Psoas muscle (tissue), 7 donors: ENCODE measurements at regions not wholly inside any gene's neighbourhood (a gene's known extent, or its start where the extent isn't known, plus 50 kb on each side); places are given as distances from the start of the nearest gene placed in this dataset.

Source experiments
- ATAC-seq, 4 donors: fragments of 200-7000 bp; cut with Tn5 transposase; one replicate each; pipeline ENCODE4 v1.9.1; 2020; ENCODE audit warnings: moderate library complexity in 3 of 4, mild to moderate bottlenecking in 2 of 4
- DNase-seq, 2 donors: peaks; one replicate each; pipeline ENCODE4 v3.0.0-alpha.2; 2020
- H3K27ac ChIP-seq: fragments of 200-600 bp; one replicate; pipeline ENCODE4 v1.8.0; 2022
- H3K27me3 ChIP-seq, 3 donors: fragments of 200-600 bp in 1 of 3; one replicate each; pipeline versions ENCODE4 v1.6.1 to v1.8.0; 2013 to 2022; ENCODE audit warnings: low read length in 2 of 3, mild to moderate bottlenecking in 2 of 3, moderate library complexity in 1 of 3; ENCODE audit not compliant: insufficient read depth in 3 of 3
- H3K36me3 ChIP-seq, 2 donors: fragments of 200-600 bp in 1 of 2; one replicate each; pipeline versions ENCODE4 v1.6.1 to v1.8.0; 2013 to 2022; ENCODE audit warnings: low read depth in 1 of 2, mild to moderate bottlenecking in 1 of 2, moderate library complexity in 1 of 2; ENCODE audit not compliant: insufficient read depth in 1 of 2
- H3K4me1 ChIP-seq: fragments of 200-600 bp; one replicate; pipeline ENCODE4 v1.8.0; 2022
- H3K4me3 ChIP-seq: fragments of 200-600 bp; one replicate; pipeline ENCODE4 v1.8.0; 2022; ENCODE audit warnings: mild to moderate bottlenecking
- H3K9me3 ChIP-seq: fragments of 200-600 bp; one replicate; pipeline ENCODE4 v1.8.0; 2022
- CTCF ChIP-seq: fragments of 200-600 bp; IDR thresholded peaks from one replicate; pipeline ENCODE4 v1.8.0; 2022; ENCODE audit warnings: antibody characterized with exemption
- WGBS, 3 donors: extraction: QIAGEN DNeasy Blood & Tissue Kit; methylation state at CpG; one replicate each; pipeline versions ENCODE4 v1.1.6 to v1.1.7; 2013; 5-methylcytosine and 5-hydroxymethylcytosine counted together
- intact Hi-C, 2 donors: fragments of 100-400 bp; cut with DNase I; formaldehyde crosslinking; loops; one replicate each; pipeline versions ENCODE4 v1.11.0 to v1.14.2; 2022
- donor health status: healthy with polysubstance abuse.
- donor health status: DM: no; HTN: no; CAD: no; lungs with moderate emphysema.
- donor health status: Bipolar disorder and iron deficiency.
- donor health status: healthy.
- donor health status: DM: yes; HTN: yes; CAD: no.
- donor health status: DM: no; HTN: no; CAD: no.
- donor health status: DM: yes; HTN: yes; CAD: no.

GRCh38 chr15:81686021-81686420 is 312.0 kb upstream of the TMC3 start:
- H3K4me3 ChIP-seq, result no peak overlapping the region
- TF ChIP-seq CTCF, result no peak
- no peaks in the 10 kb centered on the region for H3K36me3 ChIP-seq
- intact Hi-C loops, result no loop called here
- peaks cover 0 to 3% (median 0%) of the 10 kb centered on the region in 3 donors for H3K27me3 ChIP-seq
- ATAC-seq (no peak), DNase-seq (no peak)
- H3K9me3 ChIP-seq, result peaks cover 6% of the 10 kb centered on the region
- WGBS, 3 donors, result 63 to 98% (median 86%) methylated on average over 4 of the region's 4 CpGs
- no peaks in the 10 kb centered on the region for H3K4me1 ChIP-seq
- H3K27ac ChIP-seq, result no peak overlapping the region

- Histone ChIP-seq H3K9me3 (peaks cover 6% of the 10 kb centered on the region), H3K27me3 (peaks cover 0 to 3% (median 0%) of the 10 kb centered on the region in 3 donors), H3K4me3 (no peak overlapping the region), H3K27ac (no peak overlapping the region), H3K4me1 (no peaks in the 10 kb centered on the region), H3K36me3 (no peaks in the 10 kb centered on the region)
- no peak for ATAC-seq
- no peak for TF ChIP-seq CTCF
- no peak for DNase-seq
- intact Hi-C loops, result no loop called here
Observed at GRCh38 chr15:81685237-81685636, 311.2 kb upstream of the TMC3 start.

GRCh38 chr15:81680829-81681228 is 306.8 kb upstream of the TMC3 start:
- DNase-seq, result no peak
- no peak for TF ChIP-seq CTCF
- no peaks in the 10 kb centered on the region for H3K9me3 ChIP-seq
- intact Hi-C loops, result no loop called here
- no peak for ATAC-seq
- H3K27me3 ChIP-seq, result no peaks in the 10 kb centered on the region
- H3K36me3 ChIP-seq, result no peaks in the 10 kb centered on the region
- H3K27ac ChIP-seq, result no peak overlapping the region
- H3K4me1 ChIP-seq, result no peaks in the 10 kb centered on the region
- H3K4me3 ChIP-seq, result no peak overlapping the region

- H3K4me1 ChIP-seq, result no peaks in the 10 kb centered on the region
- no peak overlapping the region for H3K27ac ChIP-seq
- H3K27me3 ChIP-seq, result no peaks in the 10 kb centered on the region
- DNase-seq (no peak), ATAC-seq (no peak)
- WGBS, 3 donors, result 16 to 35% (median 23%) methylated on average over 1 of the region's 1 CpG
- no peak overlapping the region for H3K4me3 ChIP-seq
- TF ChIP-seq CTCF, result no peak
- H3K9me3 ChIP-seq, result no peaks in the 10 kb centered on the region
- H3K36me3 ChIP-seq, result no peaks in the 10 kb centered on the region
- intact Hi-C loops, result no loop called here
Observed at GRCh38 chr15:81666839-81667238, 292.8 kb upstream of the TMC3 start.

- H3K4me1 ChIP-seq, result no peaks in the 10 kb centered on the region
- no peak for DNase-seq
- intact Hi-C loops, result no loop called here
- no peaks in the 10 kb centered on the region for H3K27me3 ChIP-seq
- no peak overlapping the region for H3K27ac ChIP-seq
- no peak for ATAC-seq
- no peaks in the 10 kb centered on the region for H3K9me3 ChIP-seq
- no peak for TF ChIP-seq CTCF
- H3K36me3 ChIP-seq, result no peaks in the 10 kb centered on the region
- no peak overlapping the region for H3K4me3 ChIP-seq
- 58 to 62% (median 61%) methylated on average over 5 of the region's 5 CpGs for WGBS, 3 donors
Observed at GRCh38 chr15:81660976-81661375, 287.0 kb upstream of the TMC3 start.
